Skin epidermis (tissue), 12 donors: ENCODE measurements at regions not wholly inside any gene's neighbourhood (a gene's known extent, or its start where the extent isn't known, plus 50 kb on each side); places are given as distances from the start of the nearest gene placed in this dataset.

ENCODE experiments used
- H3K27ac ChIP-seq, 21 experiments: fragments of 200-600 bp; sonication (generic) in 11 of 21; one replicate each; pipeline ENCODE4 v1.5.0; 2020; ENCODE audit warnings: mild to moderate bottlenecking in 3 of 21, inconsistent platforms in 2 of 21, moderate library complexity in 2 of 21
- H3K4me3 ChIP-seq, 7 experiments: fragments of 200-600 bp; sonication (generic) in 2 of 7; one replicate each; pipeline ENCODE4 v1.5.0; 2020; ENCODE audit warnings: inconsistent platforms in 2 of 7, mild to moderate bottlenecking in 2 of 7, moderate library complexity in 1 of 7

GRCh38 chr9:10946676-10947410 lies 334.0 kb upstream of the PTPRD start:
- no peak overlapping the region for H3K4me3 ChIP-seq
- no peak overlapping the region for H3K27ac ChIP-seq

- Histone ChIP-seq H3K4me3 (no peak overlapping the region), H3K27ac (no peak overlapping the region)
Measured at GRCh38 chr9:10957878-10958277, 345.1 kb upstream of the PTPRD start.

- H3K27ac ChIP-seq, result no peak overlapping the region
Measured at GRCh38 chr9:10961883-10962282, 349.1 kb upstream of the PTPRD start.

GRCh38 chr9:10983251-10983650 lies 370.4 kb upstream of the PTPRD start:
- Histone ChIP-seq H3K4me3 (no peak overlapping the region), H3K27ac (no peak overlapping the region)

More at GRCh38 chr9:10961883-10962282, 349.1 kb upstream of the PTPRD start:
- H3K4me3 ChIP-seq, result no peak overlapping the region

GRCh38 chr9:10999646-11000045 lies 386.8 kb upstream of the PTPRD start:
- H3K27ac ChIP-seq, result no peak overlapping the region
- H3K4me3 ChIP-seq, result no peak overlapping the region

- no peak overlapping the region for H3K4me3 ChIP-seq
- H3K27ac ChIP-seq, result no peak overlapping the region
Measured at GRCh38 chr9:11001546-11001945, 388.7 kb upstream of the PTPRD start.

GRCh38 chr9:11002705-11003104 lies 389.9 kb upstream of the PTPRD start:
- Histone ChIP-seq H3K4me3 (no peak overlapping the region), H3K27ac (no peak overlapping the region)

- H3K4me3 ChIP-seq, result no peak overlapping the region
- no peak overlapping the region for H3K27ac ChIP-seq
Measured at GRCh38 chr9:11003836-11004235, 391.0 kb upstream of the PTPRD start.

- H3K4me3 ChIP-seq, result no peak overlapping the region
Measured at GRCh38 chr9:11011696-11012095, 398.9 kb upstream of the PTPRD start.

GRCh38 chr9:11016081-11016480 lies 403.3 kb upstream of the PTPRD start:
- Histone ChIP-seq H3K4me3 (no peak overlapping the region), H3K27ac (no peak overlapping the region)

More at GRCh38 chr9:11011696-11012095, 398.9 kb upstream of the PTPRD start:
- no peak overlapping the region for H3K27ac ChIP-seq

GRCh38 chr9:11023201-11023600 lies 410.4 kb upstream of the PTPRD start:
- H3K27ac ChIP-seq, result no peak overlapping the region
- H3K4me3 ChIP-seq, result no peak overlapping the region

GRCh38 chr9:11025775-11026174 lies 413.0 kb upstream of the PTPRD start:
- Histone ChIP-seq H3K4me3 (no peak overlapping the region), H3K27ac (no peak overlapping the region)

GRCh38 chr9:11038366-11038765 lies 425.6 kb upstream of the PTPRD start:
- no peak overlapping the region for H3K27ac ChIP-seq

GRCh38 chr9:11039006-11039405 lies 426.2 kb upstream of the PTPRD start:
- no peak overlapping the region for H3K4me3 ChIP-seq
- no peak overlapping the region for H3K27ac ChIP-seq

More at GRCh38 chr9:11038366-11038765, 425.6 kb upstream of the PTPRD start:
- no peak overlapping the region for H3K4me3 ChIP-seq

- H3K27ac ChIP-seq, result no peak overlapping the region
- no peak overlapping the region for H3K4me3 ChIP-seq
Measured at GRCh38 chr9:11045589-11045988, 432.8 kb upstream of the PTPRD start.

GRCh38 chr9:11063263-11063662 lies 450.5 kb upstream of the PTPRD start:
- H3K27ac ChIP-seq, result no peak overlapping the region
- no peak overlapping the region for H3K4me3 ChIP-seq

GRCh38 chr9:11064909-11065308 lies 452.1 kb upstream of the PTPRD start:
- H3K27ac ChIP-seq, result no peak overlapping the region
- H3K4me3 ChIP-seq, result peak overlapping the region in 1 of 7 experiments; percentile 13

GRCh38 chr9:11072176-11072575 lies 459.4 kb upstream of the PTPRD start:
- no peak overlapping the region for H3K4me3 ChIP-seq
- no peak overlapping the region for H3K27ac ChIP-seq

GRCh38 chr9:11086561-11086960 lies 473.8 kb upstream of the PTPRD start:
- H3K27ac ChIP-seq, result no peak overlapping the region
- H3K4me3 ChIP-seq, result no peak overlapping the region

GRCh38 chr9:11088821-11089374 lies 476.1 kb upstream of the PTPRD start:
- H3K4me3 ChIP-seq, result no peak overlapping the region
- H3K27ac ChIP-seq, result no peak overlapping the region

GRCh38 chr9:11092974-11093373 lies 480.2 kb upstream of the PTPRD start:
- H3K4me3 ChIP-seq, result no peak overlapping the region
- no peak overlapping the region for H3K27ac ChIP-seq

- Histone ChIP-seq H3K4me3 (no peak overlapping the region), H3K27ac (no peak overlapping the region)
Measured at GRCh38 chr9:11097020-11097419, 484.2 kb upstream of the PTPRD start.
